K562 (cell line): ENCODE measurements at regions not wholly inside any gene's neighbourhood (a gene's known extent, or its start where the extent isn't known, plus 50 kb on each side); places are given as distances from the start of the nearest gene placed in this dataset.

ENCODE experiments used
- ATAC-seq: fragments of 200-7000 bp; cut with Tn5 transposase; 3 replicates; pipeline ENCODE4 v1.9.1; 2020; ENCODE audit warnings: moderate library complexity
- BruUV-seq: library from RNA; stranded (reverse); fragments of 400-500 nt; replicated peaks from 2 replicates; lab custom pipeline; 2021; lab: Mats Ljungman, UMichigan
- CTCF ChIA-PET: fragments of 300-600 bp; formaldehyde crosslinking; extraction: SDS; loops from one replicate; lab custom pipeline; 2021; ENCODE audit warnings: low intra/inter-chr PET ratio; lab: Yijun Ruan, JAX
- POLR2A ChIA-PET: fragments of 300-600, 350-650 bp; sonication (Branson Sonifier 250); formaldehyde crosslinking; extraction: SDS; loops from one replicate; lab custom pipeline; 2021; ENCODE audit warnings: antibody characterized with exemption, inconsistent platforms; lab: Yijun Ruan, JAX
- DNase-seq, 4 experiments: peaks; one replicate each; pipeline versions ENCODE4 v3.0.0 to v3.0.0-alpha.2; 2011 to 2018; ENCODE audit warnings: low spot score in 3 of 4, mixed read lengths in 3 of 4; ENCODE audit errors: extremely low read depth in 1 of 4
- FAIRE-seq: peaks from 2 replicates; lab custom pipeline; 2011; peaks lifted over from hg19 to GRCh38; lab: Jason Lieb, UNC
- H2AFZ ChIP-seq: 2 replicates; pipeline ENCODE4 v1.6.0; 2011; ENCODE audit warnings: low read depth, low read length, control low read depth, inconsistent platforms
- H3K27ac ChIP-seq: fragments of 200-600 bp; 3 replicates; pipeline ENCODE4 v1.8.0; 2011; ENCODE audit warnings: low read depth, mild to moderate bottlenecking, control low read depth, inconsistent platforms, low read length, moderate library complexity, mixed read lengths; ENCODE audit errors: extremely low read depth
- H3K27me3 ChIP-seq, 2 experiments: fragments of 300-600 bp in 1 of 2; 2 replicates in 1 of 2; 3 replicates in 1 of 2; pipeline versions ENCODE4 v1.6.0 to v1.8.0; 2011; ENCODE audit warnings: inconsistent platforms in 2 of 2, low read length in 2 of 2, mild to moderate bottlenecking in 1 of 2, mixed read lengths in 1 of 2, moderate library complexity in 1 of 2; ENCODE audit not compliant: control insufficient read depth in 2 of 2, insufficient read depth in 2 of 2
- H3K36me3 ChIP-seq: fragments of 300-600 bp; 3 replicates; pipeline ENCODE4 v1.8.0; 2011; ENCODE audit warnings: mild to moderate bottlenecking, low read length, inconsistent platforms; ENCODE audit not compliant: control insufficient read depth, insufficient read depth
- H3K4me1 ChIP-seq, 2 experiments: fragments of 200-600 bp in 1 of 2; replicated peaks in 1 of 2; 2 replicates in 1 of 2; 3 replicates in 1 of 2; pipeline versions ENCODE4 v1.5.1 to v1.8.0; 2011; ENCODE audit warnings: inconsistent platforms in 2 of 2, low read length in 2 of 2, mild to moderate bottlenecking in 1 of 2, mixed read lengths in 1 of 2, moderate library complexity in 1 of 2; ENCODE audit not compliant: control insufficient read depth in 2 of 2, insufficient read depth in 2 of 2
- H3K4me2 ChIP-seq: 2 replicates; pipeline ENCODE4 v1.6.1; 2011; ENCODE audit warnings: low read length, control low read depth, inconsistent platforms, mixed read lengths; ENCODE audit not compliant: insufficient read depth
- H3K4me3 ChIP-seq: fragments of 200-600 bp; sonication (generic), shearing (Covaris generic); 2 replicates; pipeline ENCODE4 v1.5.1; 2016; ENCODE audit warnings: control low read depth, inconsistent platforms
- H3K79me2 ChIP-seq: fragments of 200-600 bp; 3 replicates; pipeline ENCODE4 v1.8.0; 2011; ENCODE audit warnings: low read length, inconsistent platforms; ENCODE audit not compliant: control insufficient read depth, insufficient read depth
- H3K9ac ChIP-seq, 2 experiments: 2 replicates each; pipeline versions ENCODE4 v1.6.0 to v1.6.1; 2011; ENCODE audit warnings: low read depth in 2 of 2, low read length in 2 of 2, control low read depth in 1 of 2, inconsistent platforms in 1 of 2, mild to moderate bottlenecking in 1 of 2, mixed read lengths in 1 of 2; ENCODE audit not compliant: insufficient read depth in 1 of 2
- H3K9me1 ChIP-seq: one replicate; pipeline ENCODE4 v1.6.0; 2011; ENCODE audit warnings: inconsistent platforms, mild to moderate bottlenecking, low read length, moderate library complexity; ENCODE audit not compliant: control insufficient read depth, insufficient read depth
- H3K9me3 ChIP-seq: replicated peaks from 2 replicates; pipeline ENCODE4 v1.5.1; 2011; ENCODE audit warnings: low read depth, low read length, inconsistent platforms; ENCODE audit not compliant: control insufficient read depth, insufficient read depth
- H4K20me1 ChIP-seq: replicated peaks from 2 replicates; pipeline ENCODE4 v1.6.1; 2011; ENCODE audit warnings: low read length, inconsistent platforms, mixed read lengths; ENCODE audit not compliant: control insufficient read depth, insufficient read depth
- CC2D1A ChIP-seq: fragments of 450-650 bp; IDR thresholded peaks from 2 replicates; pipeline ENCODE4 v1.6.1; 2017; ENCODE audit warnings: mild to moderate bottlenecking
- CREM ChIP-seq: IDR thresholded peaks from 2 replicates; pipeline ENCODE4 v1.6.1; 2014; ENCODE audit warnings: antibody characterized with exemption, low read depth
- ESRRB ChIP-seq: fragments of 250-450 bp; sonication (Bioruptor Pico); IDR thresholded peaks from 2 replicates; pipeline ENCODE4 v1.5.0; 2020; ENCODE audit warnings: mild to moderate bottlenecking, moderate library complexity, borderline replicate concordance
- HEY1 ChIP-seq: fragments of 250-450 bp; sonication (Bioruptor Pico); IDR thresholded peaks from 2 replicates; pipeline ENCODE4 v1.5.0; 2020; ENCODE audit warnings: mild to moderate bottlenecking, moderate library complexity, borderline replicate concordance
- MTA3 ChIP-seq: fragments of 450-650 bp; formaldehyde crosslinking; IDR thresholded peaks from 2 replicates; pipeline ENCODE4 v1.6.1; 2017; ENCODE audit warnings: mild to moderate bottlenecking, borderline replicate concordance
- NCOA2 ChIP-seq, 2 experiments: fragments of 450-650 bp; IDR thresholded peaks; 2 replicates each; pipeline ENCODE4 v1.6.1; 2018; ENCODE audit warnings: mild to moderate bottlenecking in 2 of 2, moderate library complexity in 1 of 2; ENCODE audit not compliant: partially characterized antibody in 2 of 2
- POLR2G ChIP-seq: fragments of 200-400 bp; formaldehyde crosslinking; IDR thresholded peaks from 2 replicates; pipeline ENCODE4 v1.6.1; 2017; ENCODE audit warnings: low read depth, mild to moderate bottlenecking, antibody characterized with exemption, low read length, moderate library complexity
- RBFOX2 ChIP-seq: fragments of 200-400 bp; formaldehyde crosslinking; IDR thresholded peaks from 2 replicates; pipeline ENCODE4 v1.6.1; 2017; ENCODE audit warnings: low read depth, mild to moderate bottlenecking, low read length, moderate library complexity
- SMAD4 ChIP-seq: fragments of 250-450 bp; sonication (Bioruptor Pico); conservative IDR thresholded peaks from 2 replicates; pipeline ENCODE4 v1.8.0; 2021; ENCODE audit warnings: inconsistent platforms, mild to moderate bottlenecking, moderate library complexity
- ZFX ChIP-seq: sonication (generic); formaldehyde crosslinking; IDR thresholded peaks from 2 replicates; pipeline ENCODE4 v1.8.0; 2022; ENCODE audit warnings: mild to moderate bottlenecking, missing genetic modification reagents, moderate library complexity
- ZNF121 ChIP-seq: sonication (generic); formaldehyde crosslinking; conservative IDR thresholded peaks from 2 replicates; pipeline ENCODE4 v1.8.0; 2022; ENCODE audit warnings: missing genetic modification reagents
- WGBS: fragments of 100-300 bp; shearing (Covaris generic); methylation state at CpG from one replicate; pipeline ENCODE4 v1.1.6; 2016; ENCODE audit warnings: low coverage, mixed read lengths; ENCODE audit not compliant: insufficient coverage; ENCODE audit errors: missing lambda C conversion rate; 5-methylcytosine and 5-hydroxymethylcytosine counted together
- in situ Hi-C: fragments of 300-500 bp; cut with MboI; formaldehyde crosslinking; loops from 4 replicates; pipeline ENCODE4 v1.15.0; 2018; ENCODE audit warnings: inconsistent platforms, mixed read lengths
- intact Hi-C: fragments of 100-400 bp; cut with micrococcal nuclease; formaldehyde crosslinking; loops from 2 replicates; pipeline ENCODE4 v1.14.2; 2022
- TF ChIP-seq, protein P1 (sequence below): fragments of 250-450 bp; sonication (Bioruptor Pico); IDR thresholded peaks from 2 replicates; pipeline ENCODE4 v1.8.0; 2021; ENCODE audit warnings: moderate library complexity, mild to moderate bottlenecking, inconsistent platforms

DNA sequence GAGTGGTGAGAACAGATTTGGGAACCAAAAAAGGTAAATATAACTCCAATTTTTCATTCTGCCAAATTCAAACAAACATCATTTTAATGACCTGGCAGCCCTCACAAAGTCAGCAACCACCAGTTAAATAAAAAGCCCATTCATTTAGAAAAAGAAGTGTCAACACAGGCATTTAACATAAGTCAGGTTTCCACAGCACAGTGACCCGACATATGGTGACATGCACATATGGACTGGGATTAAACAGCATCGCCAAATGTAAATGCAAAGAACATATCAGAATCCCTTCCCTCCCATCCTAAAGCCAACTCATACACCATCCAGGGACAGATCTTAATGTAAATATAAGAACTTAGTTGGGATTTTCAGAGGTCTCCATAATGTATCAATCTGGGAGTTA, 293.2 kb downstream of the FGFR2 start:
- Histone ChIP-seq H3K9ac (no peak overlapping the region), H2AFZ (no peak overlapping the region), H3K4me3 (no peak overlapping the region), H3K27me3 (no peaks in the 10 kb centered on the region), H4K20me1 (no peaks in the 10 kb centered on the region; the same call in 1 of the 2 replicates), H3K4me1 (no peaks in the 10 kb centered on the region), H3K79me2 (no peaks in the 10 kb centered on the region), H3K9me3 (no peaks in the 10 kb centered on the region), H3K4me2 (no peak overlapping the region), H3K36me3 (no peaks in the 10 kb centered on the region), H3K27ac (no peak overlapping the region), H3K9me1 (no peaks in the 10 kb centered on the region)
- in situ Hi-C loops, result no loop called here
- WGBS, result 0% methylated on average over 2 of the region's 2 CpGs
- POLR2A ChIA-PET, result no interaction called here
- FAIRE-seq, result no peak
- no peak for ATAC-seq
- intact Hi-C loops, result no loop called here
- no TSS peak for BruUV-seq
- DNase-seq, result no peak
- TF ChIP-seq MTA3 (no peak), ZFX (no peak), SMAD4 (no peak), RBFOX2 (no peak), NCOA2 (IDR thresholded peaks at IDR 0.05; ENCODE audit: partially characterized antibody in 2 of 2) (no peak), HEY1 (CRISPR knock-in tag) (no peak), ESRRB (CRISPR knock-in tag) (no peak), CREM (no peak), POLR2G (no peak), CC2D1A (no peak), ZNF121 (CRISPR knock-in tag) (no peak)
- TF ChIP-seq, protein P1, sequence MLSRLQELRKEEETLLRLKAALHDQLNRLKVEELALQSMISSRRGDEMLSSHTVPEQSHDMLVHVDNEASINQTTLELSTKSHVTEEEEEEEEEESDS (CRISPR knock-in tag), result no peak
- CTCF ChIA-PET, result no interaction called here
